ENCODE measurements at regions not wholly inside any gene's neighbourhood (a gene's known extent, or its start where the extent isn't known, plus 50 kb on each side); places are given as distances from the start of the nearest gene placed in this dataset.

DNA sequence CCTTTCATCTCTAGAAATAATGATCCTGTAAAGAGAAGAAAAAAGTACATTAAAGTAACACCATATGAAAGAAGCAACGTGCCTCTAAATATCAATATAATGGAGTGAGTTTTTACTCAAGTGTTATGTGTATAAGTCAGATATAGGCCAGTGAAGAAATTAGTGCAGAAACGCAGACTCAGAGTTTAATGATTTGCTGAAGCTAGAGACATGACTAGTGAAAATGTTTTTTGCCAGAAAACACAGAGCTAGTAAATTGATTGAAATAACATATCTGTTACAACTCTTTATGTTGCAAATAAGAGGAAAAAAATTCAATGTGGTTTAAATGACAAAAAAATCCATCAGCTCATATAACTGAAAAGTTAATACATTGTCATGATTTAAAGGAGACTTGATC, 217.2 kb upstream of the NXPH2 start:
- H3K4me2 ChIP-seq (ENCODE audit: low read depth, low read length, poor library complexity, severe bottlenecking), result no peak overlapping the region
- H3K9ac ChIP-seq (ENCODE audit: low read length), result no peak overlapping the region
- no peaks in the 10 kb centered on the region for H3F3A ChIP-seq (ENCODE audit: insufficient read depth)
- no peaks in the 10 kb centered on the region for H3K9me3 ChIP-seq (ENCODE audit: insufficient read depth, low read length)
- no peak overlapping the region for H2AFZ ChIP-seq (ENCODE audit: low read depth, low read length, severe bottlenecking)
- H3K36me3 ChIP-seq (ENCODE audit: low read length), result no peaks in the 10 kb centered on the region
- no peaks in the 10 kb centered on the region for H3K79me2 ChIP-seq (ENCODE audit: insufficient read depth, low read length)
- H4K20me1 ChIP-seq (ENCODE audit: low read depth, low read length), result no peaks in the 10 kb centered on the region
- H3K4me3 ChIP-seq (ENCODE audit: insufficient read depth, low read length, poor library complexity, severe bottlenecking), result no peak overlapping the region
- no peaks in the 10 kb centered on the region for H3K9me2 ChIP-seq (replicated peaks; ENCODE audit: insufficient read depth, low read length)
- no peaks in the 10 kb centered on the region for H3K27me3 ChIP-seq (ENCODE audit: low read length)
- TF ChIP-seq EZH2phosphoT487 (conservative IDR thresholded peaks at IDR 0.05; ENCODE audit: low read length) (no peak), CTCF (IDR thresholded peaks at IDR 0.05; ENCODE audit: insufficient read depth, low read length, poor library complexity, severe bottlenecking) (no peak)
- H3K27ac ChIP-seq (ENCODE audit: low read depth, low read length), result no peak overlapping the region

- Histone ChIP-seq H3K9me2 (replicated peaks; ENCODE audit: insufficient read depth, low read length) (no peaks in the 10 kb centered on the region), H3K27me3 (ENCODE audit: low read length) (no peaks in the 10 kb centered on the region), H3F3A (ENCODE audit: insufficient read depth) (no peaks in the 10 kb centered on the region), H3K4me3 (ENCODE audit: insufficient read depth, low read length, poor library complexity, severe bottlenecking) (no peak overlapping the region), H2AFZ (ENCODE audit: low read depth, low read length, severe bottlenecking) (no peak overlapping the region), H3K9ac (ENCODE audit: low read length) (no peak overlapping the region), H3K36me3 (ENCODE audit: low read length) (no peaks in the 10 kb centered on the region), H3K27ac (ENCODE audit: low read depth, low read length) (no peak overlapping the region), H3K9me3 (ENCODE audit: insufficient read depth, low read length) (no peaks in the 10 kb centered on the region), H4K20me1 (ENCODE audit: low read depth, low read length) (no peaks in the 10 kb centered on the region), H3K4me2 (ENCODE audit: low read depth, low read length, poor library complexity, severe bottlenecking) (no peak overlapping the region), H3K79me2 (ENCODE audit: insufficient read depth, low read length) (no peaks in the 10 kb centered on the region)
- TF ChIP-seq EZH2phosphoT487 (conservative IDR thresholded peaks at IDR 0.05; ENCODE audit: low read length) (no peak), CTCF (IDR thresholded peaks at IDR 0.05; ENCODE audit: insufficient read depth, low read length, poor library complexity, severe bottlenecking) (no peak)
Measured at GRCh38 chr2:138994502-138994901, 214.3 kb upstream of the NXPH2 start.

DNA sequence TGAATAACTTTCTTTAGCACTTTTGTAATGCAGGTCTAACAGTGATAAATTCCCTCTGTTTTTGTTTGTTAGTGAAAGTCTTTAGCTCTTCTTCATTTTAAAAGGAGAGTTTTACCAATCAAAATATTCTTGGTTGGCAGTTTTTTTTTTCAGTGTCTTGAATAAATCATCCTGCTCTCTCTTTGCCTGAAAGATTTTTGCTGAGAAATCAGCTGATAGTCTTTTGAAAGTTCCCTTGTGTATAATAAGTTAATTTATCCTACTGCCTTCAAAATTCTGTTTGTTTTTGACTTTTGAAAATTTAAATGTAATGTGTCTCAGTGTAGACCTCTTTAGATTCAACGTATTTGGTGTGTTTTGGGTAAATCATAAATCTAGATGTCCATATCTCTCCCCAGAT, 205.7 kb upstream of the NXPH2 start:
- no peak overlapping the region for H2AFZ ChIP-seq (ENCODE audit: low read depth, low read length, severe bottlenecking)
- no peak for TF ChIP-seq CTCF (IDR thresholded peaks at IDR 0.05; ENCODE audit: insufficient read depth, low read length, poor library complexity, severe bottlenecking)
- no peaks in the 10 kb centered on the region for H3F3A ChIP-seq (ENCODE audit: insufficient read depth)
- H3K9ac ChIP-seq (ENCODE audit: low read length), result no peak overlapping the region
- no peaks in the 10 kb centered on the region for H4K20me1 ChIP-seq (ENCODE audit: low read depth, low read length)
- H3K9me3 ChIP-seq (ENCODE audit: insufficient read depth, low read length), result no peaks in the 10 kb centered on the region
- no peak overlapping the region for H3K4me3 ChIP-seq (ENCODE audit: insufficient read depth, low read length, poor library complexity, severe bottlenecking)
- no peaks in the 10 kb centered on the region for H3K36me3 ChIP-seq (ENCODE audit: low read length)
- no peak overlapping the region for H3K4me2 ChIP-seq (ENCODE audit: low read depth, low read length, poor library complexity, severe bottlenecking)
- H3K79me2 ChIP-seq (ENCODE audit: insufficient read depth, low read length), result no peaks in the 10 kb centered on the region
- H3K27me3 ChIP-seq (ENCODE audit: low read length), result no peaks in the 10 kb centered on the region
- no peak overlapping the region for H3K27ac ChIP-seq (ENCODE audit: low read depth, low read length)
- H3K9me2 ChIP-seq (replicated peaks; ENCODE audit: insufficient read depth, low read length), result no peaks in the 10 kb centered on the region
